ENCODE measurements at regions not wholly inside any gene's neighbourhood (a gene's known extent, or its start where the extent isn't known, plus 50 kb on each side); places are given as distances from the start of the nearest gene placed in this dataset.
"Not testable (repeated sequence)": the region's sequence is repeated elsewhere in the genome, so short reads cannot be mapped to it uniquely, and the experiment has no call there.

DNA sequence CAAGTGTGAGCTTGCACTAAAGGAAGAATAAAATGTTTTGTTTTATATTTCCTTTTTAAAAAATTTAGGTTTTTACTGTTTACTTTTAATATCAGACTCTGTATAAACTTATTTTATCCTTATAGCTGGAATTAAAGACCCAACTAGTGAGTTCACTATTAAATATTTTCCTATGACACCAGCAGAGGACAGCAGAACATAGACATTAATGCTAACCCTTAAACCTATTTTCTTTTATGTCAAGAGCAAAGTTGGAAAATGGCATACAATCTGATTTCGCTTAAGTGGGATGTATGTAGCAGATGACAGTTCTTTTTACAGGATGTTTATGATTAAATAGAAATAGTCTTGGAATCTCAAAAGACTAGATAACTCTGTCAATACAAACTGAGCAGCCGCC lies 188.2 kb upstream of the XIRP2 start:
- WGBS, 2 donors (ENCODE audit: low coverage in 1 of 2): 67 to 69% methylated on average over 2 of the region's 2 CpGs
- Histone ChIP-seq H3K9me3 (no peaks in the 10 kb centered on the region), H3K4me1 (no peaks in the 10 kb centered on the region), H3K36me3 (no peaks in the 10 kb centered on the region), H3K27ac (no peak overlapping the region), H3K27me3 (no peaks in the 10 kb centered on the region), H3K4me3 (no peak overlapping the region)
- TF ChIP-seq EP300 (IDR thresholded peaks at IDR 0.05) (no peak), POLR2AphosphoS5 (IDR thresholded peaks at IDR 0.05) (no peak), POLR2A (IDR thresholded peaks at IDR 0.05) (no peak)
- TF ChIP-seq, protein P1, sequence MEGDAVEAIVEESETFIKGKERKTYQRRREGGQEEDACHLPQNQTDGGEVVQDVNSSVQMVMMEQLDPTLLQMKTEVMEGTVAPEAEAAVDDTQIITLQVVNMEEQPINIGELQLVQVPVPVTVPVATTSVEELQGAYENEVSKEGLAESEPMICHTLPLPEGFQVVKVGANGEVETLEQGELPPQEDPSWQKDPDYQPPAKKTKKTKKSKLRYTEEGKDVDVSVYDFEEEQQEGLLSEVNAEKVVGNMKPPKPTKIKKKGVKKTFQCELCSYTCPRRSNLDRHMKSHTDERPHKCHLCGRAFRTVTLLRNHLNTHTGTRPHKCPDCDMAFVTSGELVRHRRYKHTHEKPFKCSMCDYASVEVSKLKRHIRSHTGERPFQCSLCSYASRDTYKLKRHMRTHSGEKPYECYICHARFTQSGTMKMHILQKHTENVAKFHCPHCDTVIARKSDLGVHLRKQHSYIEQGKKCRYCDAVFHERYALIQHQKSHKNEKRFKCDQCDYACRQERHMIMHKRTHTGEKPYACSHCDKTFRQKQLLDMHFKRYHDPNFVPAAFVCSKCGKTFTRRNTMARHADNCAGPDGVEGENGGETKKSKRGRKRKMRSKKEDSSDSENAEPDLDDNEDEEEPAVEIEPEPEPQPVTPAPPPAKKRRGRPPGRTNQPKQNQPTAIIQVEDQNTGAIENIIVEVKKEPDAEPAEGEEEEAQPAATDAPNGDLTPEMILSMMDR (IDR thresholded peaks at IDR 0.05): peak in 1 of 4 experiments; percentile 10
- ATAC-seq: no peak

DNA sequence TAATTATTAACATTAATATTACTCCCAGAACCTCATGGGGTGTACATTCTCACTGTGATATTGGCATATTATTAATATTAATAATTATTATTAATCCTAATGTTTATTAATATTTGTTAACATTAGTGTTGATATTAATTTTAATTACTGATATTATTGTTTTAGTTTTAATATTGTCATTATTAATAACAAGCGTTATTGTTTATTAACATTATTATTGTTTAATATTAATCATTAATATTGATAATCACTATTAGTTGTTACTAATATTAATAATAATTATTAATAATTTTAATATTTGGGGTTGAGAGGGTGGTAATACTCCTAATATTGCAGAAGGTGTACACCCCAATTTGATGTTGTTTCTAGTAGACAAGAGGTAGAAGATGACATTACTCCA lies 193.1 kb upstream of the XIRP2 start:
- H3K27me3 ChIP-seq: no peaks in the 10 kb centered on the region
- H3K4me3 ChIP-seq: no peak overlapping the region
- no peak overlapping the region for H3K27ac ChIP-seq
- H3K4me1 ChIP-seq: no peaks in the 10 kb centered on the region
- H3K36me3 ChIP-seq: no peaks in the 10 kb centered on the region
- 81 to 100% methylated on average over 1 of the region's 1 CpG for WGBS, 2 donors (ENCODE audit: low coverage in 1 of 2)
- TF ChIP-seq POLR2AphosphoS5 (IDR thresholded peaks at IDR 0.05) (no peak), POLR2A (IDR thresholded peaks at IDR 0.05) (no peak), EP300 (IDR thresholded peaks at IDR 0.05) (no peak)
- peaks cover 0 to 9% (median 0%) of the 10 kb centered on the region in 3 donors for H3K9me3 ChIP-seq
- no peak for ATAC-seq

DNA sequence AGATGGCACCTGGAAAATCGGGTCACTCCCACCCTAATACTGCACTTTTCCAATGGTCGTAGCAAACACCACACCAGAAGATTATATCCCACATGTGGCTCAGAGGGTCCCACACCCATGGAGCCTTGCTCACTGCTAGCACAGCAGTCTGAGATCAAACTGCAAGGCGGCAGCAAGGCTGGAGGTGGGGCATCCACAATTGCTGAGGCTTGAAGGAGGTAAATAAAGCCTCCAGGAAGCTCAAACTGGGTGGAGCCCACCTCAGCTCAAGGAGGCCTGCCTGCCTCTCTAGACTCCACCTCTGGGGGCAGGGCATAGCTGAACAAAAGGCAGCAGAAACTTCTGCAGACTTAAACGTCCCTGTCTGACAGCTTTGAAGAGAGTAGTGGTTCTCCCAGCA lies 192.0 kb upstream of the SCN7A start:
- not testable (repeated sequence) for H3K4me1 ChIP-seq, H3K4me3 ChIP-seq, H3K9me3 ChIP-seq, H3K27ac ChIP-seq, H3K27me3 ChIP-seq, ATAC-seq, H3K36me3 ChIP-seq
- WGBS, 2 donors (ENCODE audit: low coverage in 1 of 2): 94% methylated on average over 2 of the region's 4 CpGs; no CpG with 5 or more reads in 1 of the 2 donors

DNA sequence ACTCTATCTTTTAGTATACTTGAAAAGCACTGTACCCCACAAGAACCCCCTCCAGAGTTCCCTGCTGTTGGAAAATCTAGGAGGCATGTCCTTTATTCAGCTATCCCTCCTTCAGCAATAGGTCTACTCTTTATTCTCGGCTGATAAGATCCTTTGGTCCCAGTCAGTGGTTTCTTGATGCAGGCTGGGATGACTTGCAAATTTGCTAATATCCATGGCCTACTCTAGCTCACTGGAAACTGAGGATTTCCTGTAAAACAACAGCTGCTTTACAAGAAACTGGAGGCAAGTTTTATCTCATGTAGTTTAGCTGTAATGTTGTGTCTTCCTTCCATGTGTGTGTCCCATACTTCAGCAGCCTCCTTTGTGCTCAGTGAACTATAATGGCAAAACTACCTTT lies 183.9 kb upstream of the SCN7A start:
- no peak for ATAC-seq
- Histone ChIP-seq H3K27me3 (no peaks in the 10 kb centered on the region), H3K4me3 (no peak overlapping the region), H3K36me3 (no peaks in the 10 kb centered on the region), H3K27ac (no peak overlapping the region), H3K4me1 (no peaks in the 10 kb centered on the region), H3K9me3 (no peaks in the 10 kb centered on the region)
- 67 to 100% methylated on average over 1 of the region's 1 CpG for WGBS, 2 donors (ENCODE audit: low coverage in 1 of 2)
- TF ChIP-seq EP300 (IDR thresholded peaks at IDR 0.05): no peak
- no peak for TF ChIP-seq POLR2A (IDR thresholded peaks at IDR 0.05)
- no peak for TF ChIP-seq POLR2AphosphoS5 (IDR thresholded peaks at IDR 0.05)
- TF ChIP-seq, protein P1 (IDR thresholded peaks at IDR 0.05): no peak

DNA sequence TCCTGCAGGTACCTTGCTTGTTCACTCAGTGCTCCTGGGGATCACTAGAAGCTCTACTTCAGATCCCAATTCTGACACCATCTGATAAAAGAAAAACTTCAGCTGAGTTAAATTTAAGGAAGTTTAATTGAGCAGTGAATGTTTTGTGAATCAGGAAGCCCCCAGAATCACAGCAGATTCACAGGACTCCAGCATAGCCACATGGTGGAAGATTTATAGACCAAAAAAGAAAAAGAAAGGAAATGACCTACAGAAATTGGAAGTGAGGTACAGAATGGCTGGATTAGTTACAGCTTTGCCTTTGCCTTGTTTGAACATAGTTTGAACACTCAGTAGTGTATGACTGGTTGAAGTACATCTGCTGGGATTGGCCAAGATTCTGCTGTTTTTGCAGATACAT lies 182.7 kb upstream of the SCN7A start:
- Histone ChIP-seq H3K27ac (no peak overlapping the region), H3K4me1 (no peaks in the 10 kb centered on the region), H3K36me3 (no peaks in the 10 kb centered on the region), H3K9me3 (no peaks in the 10 kb centered on the region), H3K4me3 (no peak overlapping the region), H3K27me3 (no peaks in the 10 kb centered on the region)
- TF ChIP-seq POLR2AphosphoS5 (IDR thresholded peaks at IDR 0.05) (no peak), POLR2A (IDR thresholded peaks at IDR 0.05) (no peak), EP300 (IDR thresholded peaks at IDR 0.05) (no peak)
- TF ChIP-seq, protein P1 (IDR thresholded peaks at IDR 0.05): no peak
- no peak for ATAC-seq

DNA sequence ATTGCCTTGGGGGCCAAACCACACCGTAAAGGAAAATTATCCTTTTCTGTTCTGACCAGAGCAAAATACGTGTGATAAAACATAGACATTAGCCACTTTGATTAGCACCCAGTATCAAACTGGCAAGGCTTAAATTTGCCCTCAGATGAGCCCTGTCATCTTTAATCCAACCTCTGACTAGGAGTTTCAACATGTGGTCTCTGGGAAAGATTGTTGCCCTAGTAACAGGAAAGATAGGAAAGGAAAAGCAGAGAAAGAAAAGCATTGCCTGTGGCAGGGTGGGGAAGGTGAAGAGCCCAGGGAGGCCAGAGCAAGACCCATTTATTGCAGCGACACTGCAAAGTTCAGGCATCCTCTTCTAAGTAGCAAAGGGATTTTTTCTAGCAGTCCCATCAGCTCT lies 181.5 kb upstream of the SCN7A start:
- Histone ChIP-seq H3K9me3 (no peaks in the 10 kb centered on the region), H3K36me3 (no peaks in the 10 kb centered on the region), H3K27ac (no peak overlapping the region), H3K27me3 (no peaks in the 10 kb centered on the region), H3K4me1 (no peaks in the 10 kb centered on the region), H3K4me3 (no peak overlapping the region)
- no peak for ATAC-seq
- TF ChIP-seq, protein P1 (IDR thresholded peaks at IDR 0.05): no peak
- TF ChIP-seq POLR2AphosphoS5 (IDR thresholded peaks at IDR 0.05) (no peak), POLR2A (IDR thresholded peaks at IDR 0.05) (no peak), EP300 (IDR thresholded peaks at IDR 0.05) (no peak)
- 71 to 92% methylated on average over 3 of the region's 3 CpGs for WGBS, 2 donors (ENCODE audit: low coverage in 1 of 2)
